HEK293 (cell line): ENCODE measurements at regions not wholly inside any gene's neighbourhood (a gene's known extent, or its start where the extent isn't known, plus 50 kb on each side); places are given as distances from the start of the nearest gene placed in this dataset.

Source experiments
- ELK4 ChIP-seq: IDR thresholded peaks from 2 replicates; pipeline ENCODE4 v1.6.1; 2011; ENCODE audit warnings: mild to moderate bottlenecking, low read depth, low read length, borderline replicate concordance
- ZNF10 ChIP-seq: fragments of 450-650 bp; formaldehyde crosslinking; IDR thresholded peaks from 2 replicates; pipeline ENCODE4 v1.5.1; 2017; ENCODE audit warnings: missing biosample characterization, missing genetic modification characterization
- ZNF350 ChIP-seq: fragments of 450-650 bp; formaldehyde crosslinking; IDR thresholded peaks from 2 replicates; pipeline ENCODE4 v1.5.0; 2017; ENCODE audit warnings: missing biosample characterization, mild to moderate bottlenecking, missing genetic modification characterization
- ZNF670 ChIP-seq: fragments of 450-650 bp; formaldehyde crosslinking; IDR thresholded peaks from 2 replicates; pipeline ENCODE4 v1.5.1; 2016; ENCODE audit warnings: missing biosample characterization, missing genetic modification characterization, low read depth
- ZNF785 ChIP-seq: fragments of 450-650 bp; formaldehyde crosslinking; IDR thresholded peaks from 2 replicates; pipeline ENCODE4 v1.5.1; 2016; ENCODE audit warnings: missing biosample characterization, missing genetic modification characterization
- TF ChIP-seq, protein P1 (sequence below): fragments of 450-650 bp; formaldehyde crosslinking; IDR thresholded peaks from 2 replicates; pipeline ENCODE4 v1.5.1; 2016; ENCODE audit warnings: missing biosample characterization, missing genetic modification characterization
- TF ChIP-seq, protein P2 (sequence below): sonication (generic); formaldehyde crosslinking; IDR thresholded peaks from 2 replicates; pipeline ENCODE4 v1.8.1; 2022; ENCODE audit warnings: mild to moderate bottlenecking, moderate library complexity, missing genetic modification reagents

DNA sequence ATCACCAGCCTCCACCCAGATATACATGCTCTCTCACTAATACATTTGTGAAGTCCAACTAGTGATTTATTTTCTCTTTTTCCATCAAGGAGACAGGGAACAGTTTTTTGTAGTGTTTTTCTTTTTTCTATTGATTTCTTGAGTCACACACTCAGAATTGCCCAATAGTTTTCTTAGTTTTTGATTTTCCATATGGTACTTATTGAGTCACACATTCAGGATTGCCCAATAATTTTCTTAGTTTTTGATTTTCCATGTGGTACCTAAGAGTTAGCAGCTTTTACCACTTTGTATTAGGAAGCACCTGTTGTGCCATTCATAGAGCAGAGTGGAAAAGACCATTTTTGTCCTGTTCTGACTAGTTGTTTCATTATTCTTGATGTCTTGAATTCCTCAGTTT is 1268.8 kb downstream of the EPHA7 start:
- TF ChIP-seq, protein P1, sequence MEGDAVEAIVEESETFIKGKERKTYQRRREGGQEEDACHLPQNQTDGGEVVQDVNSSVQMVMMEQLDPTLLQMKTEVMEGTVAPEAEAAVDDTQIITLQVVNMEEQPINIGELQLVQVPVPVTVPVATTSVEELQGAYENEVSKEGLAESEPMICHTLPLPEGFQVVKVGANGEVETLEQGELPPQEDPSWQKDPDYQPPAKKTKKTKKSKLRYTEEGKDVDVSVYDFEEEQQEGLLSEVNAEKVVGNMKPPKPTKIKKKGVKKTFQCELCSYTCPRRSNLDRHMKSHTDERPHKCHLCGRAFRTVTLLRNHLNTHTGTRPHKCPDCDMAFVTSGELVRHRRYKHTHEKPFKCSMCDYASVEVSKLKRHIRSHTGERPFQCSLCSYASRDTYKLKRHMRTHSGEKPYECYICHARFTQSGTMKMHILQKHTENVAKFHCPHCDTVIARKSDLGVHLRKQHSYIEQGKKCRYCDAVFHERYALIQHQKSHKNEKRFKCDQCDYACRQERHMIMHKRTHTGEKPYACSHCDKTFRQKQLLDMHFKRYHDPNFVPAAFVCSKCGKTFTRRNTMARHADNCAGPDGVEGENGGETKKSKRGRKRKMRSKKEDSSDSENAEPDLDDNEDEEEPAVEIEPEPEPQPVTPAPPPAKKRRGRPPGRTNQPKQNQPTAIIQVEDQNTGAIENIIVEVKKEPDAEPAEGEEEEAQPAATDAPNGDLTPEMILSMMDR (tag by site-specific recombination): no peak
- TF ChIP-seq ELK4 (no peak), ZNF670 (no peak), ZNF350 (tag by site-specific recombination) (no peak), ZNF10 (tag by site-specific recombination) (no peak), ZNF785 (tag by site-specific recombination) (no peak)
- TF ChIP-seq, protein P2, sequence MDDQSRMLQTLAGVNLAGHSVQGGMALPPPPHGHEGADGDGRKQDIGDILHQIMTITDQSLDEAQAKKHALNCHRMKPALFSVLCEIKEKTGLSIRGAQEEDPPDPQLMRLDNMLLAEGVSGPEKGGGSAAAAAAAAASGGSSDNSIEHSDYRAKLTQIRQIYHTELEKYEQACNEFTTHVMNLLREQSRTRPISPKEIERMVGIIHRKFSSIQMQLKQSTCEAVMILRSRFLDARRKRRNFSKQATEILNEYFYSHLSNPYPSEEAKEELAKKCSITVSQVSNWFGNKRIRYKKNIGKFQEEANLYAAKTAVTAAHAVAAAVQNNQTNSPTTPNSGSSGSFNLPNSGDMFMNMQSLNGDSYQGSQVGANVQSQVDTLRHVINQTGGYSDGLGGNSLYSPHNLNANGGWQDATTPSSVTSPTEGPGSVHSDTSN (CRISPR knock-in tag): no peak
